ENCODE measurements at regions not wholly inside any gene's neighbourhood (a gene's known extent, or its start where the extent isn't known, plus 50 kb on each side); places are given as distances from the start of the nearest gene placed in this dataset.

GRCh38 chr11:116543099-116543498 is 229.7 kb downstream of the BUD13 start:
- no peak for TF ChIP-seq POLR2A (IDR thresholded peaks at IDR 0.05)
- no peak for TF ChIP-seq CTCF (IDR thresholded peaks at IDR 0.05)
- Histone ChIP-seq H3K27me3 (no peaks in the 10 kb centered on the region), H3K36me3 (replicated peaks in 1 of 2) (no peaks in the 10 kb centered on the region), H3K9me3 (replicated peaks in 1 of 3) (no peaks in the 10 kb centered on the region), H3K4me3 (no peak overlapping the region), H3K27ac (no peak overlapping the region), H3K4me1 (replicated peaks in 1 of 2) (no peaks in the 10 kb centered on the region)
- intact Hi-C loops (cut with DNase I), result no loop called here
- 52 to 61% (median 58%) methylated on average over 4 of the region's 4 CpGs for WGBS, 4 donors
- no peak for DNase-seq

GRCh38 chr11:116542406-116542805 is 230.4 kb downstream of the BUD13 start:
- WGBS, 4 donors, result 82 to 86% (median 84%) methylated on average over 6 of the region's 6 CpGs
- no peak for TF ChIP-seq POLR2A (IDR thresholded peaks at IDR 0.05)
- TF ChIP-seq CTCF (IDR thresholded peaks at IDR 0.05), result no peak
- no peaks in the 10 kb centered on the region for H3K9me3 ChIP-seq (replicated peaks in 1 of 3)
- H3K4me1 ChIP-seq (replicated peaks in 1 of 2), result no peaks in the 10 kb centered on the region
- no peaks in the 10 kb centered on the region for H3K27me3 ChIP-seq
- DNase-seq, result no peak
- no peak overlapping the region for H3K4me3 ChIP-seq
- H3K36me3 ChIP-seq (replicated peaks in 1 of 2), result no peaks in the 10 kb centered on the region
- intact Hi-C loops (cut with DNase I), result no loop called here
- no peak overlapping the region for H3K27ac ChIP-seq

- H3K4me1 ChIP-seq (replicated peaks in 1 of 2), result no peaks in the 10 kb centered on the region
- no peaks in the 10 kb centered on the region for H3K27me3 ChIP-seq
- TF ChIP-seq CTCF (IDR thresholded peaks at IDR 0.05) (no peak), POLR2A (IDR thresholded peaks at IDR 0.05) (no peak)
- intact Hi-C loops (cut with DNase I), result no loop called here
- no peaks in the 10 kb centered on the region for H3K36me3 ChIP-seq (replicated peaks in 1 of 2)
- H3K27ac ChIP-seq, result no peak overlapping the region
- WGBS, 4 donors, result 93 to 100% (median 100%) methylated on average over 1 of the region's 1 CpG
- no peaks in the 10 kb centered on the region for H3K9me3 ChIP-seq (replicated peaks in 1 of 3)
- no peak overlapping the region for H3K4me3 ChIP-seq
- DNase-seq, result no peak
These were observed 231.3 kb downstream of the BUD13 start for GRCh38 chr11:116541460-116541859.

- intact Hi-C loops (cut with DNase I), result no loop called here
- 54 to 77% (median 62%) methylated on average over 3 to 4 of the region's 4 CpGs for WGBS, 4 donors
- no peak for DNase-seq
These were observed 232.0 kb downstream of the BUD13 start for GRCh38 chr11:116540645-116541304.

More at GRCh38 chr11:116540645-116541304, 232.0 kb downstream of the BUD13 start:
- no peaks in the 10 kb centered on the region for H3K27me3 ChIP-seq
- H3K36me3 ChIP-seq (replicated peaks in 1 of 2), result no peaks in the 10 kb centered on the region
- TF ChIP-seq CTCF (IDR thresholded peaks at IDR 0.05) (no peak), POLR2A (IDR thresholded peaks at IDR 0.05) (no peak)
- H3K9me3 ChIP-seq (replicated peaks in 1 of 3), result no peaks in the 10 kb centered on the region
- no peaks in the 10 kb centered on the region for H3K4me1 ChIP-seq (replicated peaks in 1 of 2)
- no peak overlapping the region for H3K27ac ChIP-seq
- H3K4me3 ChIP-seq, result no peak overlapping the region
